ENCODE measurements at regions not wholly inside any gene's neighbourhood (a gene's known extent, or its start where the extent isn't known, plus 50 kb on each side); places are given as distances from the start of the nearest gene placed in this dataset.

DNA sequence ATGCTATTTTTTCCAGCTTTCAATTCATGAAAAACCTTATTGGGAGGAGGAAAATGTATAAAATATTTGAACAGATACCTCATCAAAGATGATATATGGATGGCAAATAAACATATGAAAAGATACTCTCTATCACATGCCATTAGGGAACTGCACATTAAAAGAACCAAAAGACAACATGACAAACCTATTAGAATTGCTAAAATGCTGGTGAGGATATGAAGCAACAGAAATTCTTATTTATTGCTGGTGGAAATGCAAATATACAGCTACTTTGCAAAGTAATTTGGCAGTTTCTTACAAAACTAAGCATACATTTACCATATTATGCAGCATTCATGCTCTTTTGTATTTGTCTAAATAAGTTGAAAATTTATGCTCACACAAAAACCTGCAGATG, 1783.9 kb upstream of the PCDH20 start:
- DNase-seq, result no peak

DNA sequence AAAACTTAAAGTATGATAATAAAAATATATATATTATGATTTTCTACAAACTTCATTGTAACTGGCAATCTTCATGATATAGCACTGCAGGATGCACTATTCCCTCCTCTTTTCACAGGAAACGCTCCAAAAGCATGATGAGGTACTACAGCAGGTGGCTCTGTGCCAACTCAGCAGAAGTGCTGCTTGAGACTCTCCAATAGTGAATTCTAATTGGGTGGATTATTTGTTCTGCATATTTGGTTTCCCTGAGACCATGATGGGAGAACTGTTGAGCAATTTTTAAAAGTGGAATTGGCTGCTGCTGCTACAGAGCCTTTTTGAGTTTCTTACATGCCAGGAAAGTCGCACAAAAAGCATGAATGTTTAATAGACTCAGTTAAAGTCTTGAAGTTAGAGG, 1782.4 kb upstream of the PCDH20 start:
- no peak for DNase-seq

DNA sequence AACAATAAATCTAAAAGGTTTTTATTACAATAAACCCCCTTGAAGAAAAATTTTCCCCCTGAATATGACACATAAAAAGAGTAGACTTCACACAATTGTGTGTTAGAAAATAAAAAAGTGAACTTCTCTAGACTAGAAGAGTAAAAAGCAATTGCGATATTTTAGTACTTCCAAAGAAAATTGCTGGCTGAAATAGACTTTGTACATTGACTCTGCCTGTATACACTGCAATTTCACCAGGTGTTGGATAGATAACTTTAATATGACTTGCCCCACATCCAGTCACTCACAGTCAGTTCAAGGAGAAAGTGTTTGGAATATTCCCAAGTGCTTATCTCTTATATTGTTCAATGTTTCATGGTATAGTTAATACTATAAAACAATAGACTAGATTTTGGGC, 1780.1 kb upstream of the PCDH20 start:
- DNase-seq, result no peak

DNA sequence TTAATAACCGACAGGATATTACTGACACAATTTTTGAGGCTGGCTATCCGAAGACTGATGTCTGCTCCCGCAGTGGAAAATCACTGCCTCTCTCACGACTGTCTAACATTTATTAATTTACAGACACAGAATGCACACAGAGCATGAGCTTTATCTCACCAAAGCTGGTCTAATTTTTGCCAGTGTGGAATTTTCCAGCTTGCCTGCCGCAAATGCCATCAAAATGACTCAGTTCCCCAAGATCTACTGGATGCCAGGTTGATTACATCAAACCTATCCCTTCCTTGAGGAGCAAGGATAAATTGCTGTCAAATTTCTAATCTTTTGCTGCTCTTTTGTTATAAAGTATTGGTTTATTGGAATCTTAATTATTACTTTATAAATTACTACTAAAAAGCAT, 1775.1 kb upstream of the PCDH20 start:
- no peak for DNase-seq

DNA sequence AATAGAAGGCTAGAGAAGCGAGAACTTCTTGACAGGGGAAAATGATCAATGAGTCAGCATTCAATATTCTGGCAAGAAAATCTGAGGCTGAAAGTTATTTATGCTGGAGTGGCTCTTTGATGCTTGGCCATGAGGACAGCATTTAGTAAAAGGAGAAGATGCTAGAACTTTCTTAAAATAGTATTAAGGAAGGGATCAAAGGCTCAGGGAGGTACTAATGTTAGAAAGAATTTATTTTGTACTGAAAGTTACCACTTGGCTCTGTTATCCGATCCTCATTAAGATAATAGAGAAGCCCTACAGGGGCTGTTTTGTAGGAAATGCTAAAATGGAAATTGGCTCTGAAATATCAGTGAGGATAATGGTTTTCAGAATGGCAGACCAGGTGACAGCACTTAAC, 1774.6 kb upstream of the PCDH20 start:
- DNase-seq, result no peak

DNA sequence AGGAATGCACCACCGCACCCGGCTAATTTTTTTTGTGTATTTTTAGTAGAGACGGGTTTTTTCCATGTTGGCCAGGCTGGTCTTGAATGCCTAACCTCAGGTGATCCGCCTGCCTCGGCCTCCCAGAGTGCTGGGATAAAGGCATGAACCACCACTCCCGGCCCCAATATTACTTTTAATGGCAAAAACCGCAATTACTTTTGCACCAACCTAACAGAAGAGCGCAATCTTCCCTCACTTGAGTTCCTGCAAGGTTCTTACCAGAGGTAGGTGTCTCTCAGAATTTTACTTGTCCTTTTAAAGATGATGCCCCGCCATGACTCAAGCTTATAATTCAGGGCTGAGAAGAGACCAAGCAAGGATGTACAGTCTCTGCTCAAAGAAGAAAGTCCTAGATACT, 1774.1 kb upstream of the PCDH20 start:
- no peak for DNase-seq

DNA sequence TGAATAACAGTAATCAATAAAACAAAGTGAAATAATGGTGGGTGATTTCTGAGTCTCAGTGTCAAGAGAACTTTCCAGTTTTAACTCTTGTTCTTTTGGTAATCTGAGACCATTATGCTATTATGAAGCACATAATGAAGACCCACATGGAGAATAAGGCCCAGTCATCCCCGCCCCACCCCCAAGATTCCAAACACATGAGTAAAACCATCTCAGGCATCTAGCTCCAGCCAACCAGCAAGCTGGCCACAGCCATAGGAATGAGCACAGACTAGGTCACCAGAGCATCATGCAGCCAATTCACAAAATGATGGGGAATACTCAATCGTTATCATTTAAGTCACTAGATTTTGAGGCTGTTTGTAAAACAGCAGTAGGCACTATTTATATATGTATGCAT, 1769.0 kb upstream of the PCDH20 start:
- DNase-seq, result no peak

DNA sequence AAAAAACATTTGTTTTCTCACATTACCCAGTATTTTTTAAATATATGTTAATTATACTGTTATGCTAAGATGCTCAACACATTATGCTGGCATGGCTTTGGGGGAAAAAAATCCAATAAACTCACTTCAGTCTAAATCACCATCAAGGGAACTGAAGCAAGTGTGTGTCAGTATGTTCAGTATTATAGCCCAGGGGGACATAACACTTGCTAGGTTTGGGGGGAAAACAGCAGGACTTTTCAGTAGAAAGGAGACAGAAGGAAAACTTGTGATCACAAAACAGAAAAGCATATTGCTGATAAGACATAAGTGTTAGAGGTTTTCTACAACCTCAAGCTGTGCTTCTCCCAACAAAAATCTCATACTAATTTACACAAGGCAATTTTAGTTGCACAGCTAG, 1759.9 kb upstream of the PCDH20 start:
- DNase-seq, result no peak

DNA sequence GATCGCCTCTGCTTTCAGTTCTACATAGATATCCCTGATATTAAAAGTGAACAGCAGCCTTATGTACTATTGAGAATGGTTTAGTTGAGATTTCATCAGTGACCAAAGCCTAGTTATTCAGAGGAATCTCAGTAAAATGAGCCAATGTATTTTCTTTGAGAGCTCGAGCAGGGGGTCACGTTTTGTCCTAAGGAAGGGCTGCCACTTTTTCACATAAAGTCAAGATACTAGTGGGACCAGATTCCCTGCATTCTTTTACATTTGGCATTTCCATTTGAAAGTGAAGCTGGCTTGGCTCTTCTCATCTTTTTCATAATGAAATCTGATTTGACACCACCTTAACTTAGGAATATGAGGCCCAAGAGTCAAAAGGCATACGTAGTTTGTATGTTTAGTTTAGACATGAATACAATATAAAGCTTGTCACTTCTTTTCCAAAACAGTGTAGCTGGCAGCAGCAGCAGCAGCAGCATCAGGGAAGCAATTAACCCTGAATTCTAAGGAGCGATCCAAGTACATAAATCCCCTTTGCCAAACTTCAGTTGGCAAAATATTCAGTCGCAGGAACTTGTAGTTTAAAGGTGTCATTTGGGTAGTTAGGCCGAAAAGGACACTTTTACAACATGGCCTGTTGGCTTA, 1752.2 kb upstream of the PCDH20 start:
- no peak for DNase-seq

DNA sequence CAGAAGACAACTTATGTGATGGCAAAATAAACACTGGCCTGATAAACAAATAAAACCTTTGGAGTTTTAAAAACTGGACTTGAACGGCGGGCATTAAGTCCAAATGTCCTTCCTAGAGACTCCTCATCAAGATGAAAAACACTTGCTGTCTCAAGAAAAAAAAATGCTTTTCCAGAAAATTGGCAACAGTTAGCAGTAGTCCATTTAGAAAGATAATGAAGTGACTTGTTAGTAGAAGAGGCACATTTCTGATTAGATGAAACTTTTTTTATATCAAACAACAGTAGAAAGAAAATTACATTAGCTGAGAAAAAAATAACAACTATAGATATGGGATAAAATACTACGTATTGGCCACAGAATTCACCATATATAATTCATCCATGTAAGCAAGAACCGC, 1750.7 kb upstream of the PCDH20 start:
- DNase-seq, result no peak

DNA sequence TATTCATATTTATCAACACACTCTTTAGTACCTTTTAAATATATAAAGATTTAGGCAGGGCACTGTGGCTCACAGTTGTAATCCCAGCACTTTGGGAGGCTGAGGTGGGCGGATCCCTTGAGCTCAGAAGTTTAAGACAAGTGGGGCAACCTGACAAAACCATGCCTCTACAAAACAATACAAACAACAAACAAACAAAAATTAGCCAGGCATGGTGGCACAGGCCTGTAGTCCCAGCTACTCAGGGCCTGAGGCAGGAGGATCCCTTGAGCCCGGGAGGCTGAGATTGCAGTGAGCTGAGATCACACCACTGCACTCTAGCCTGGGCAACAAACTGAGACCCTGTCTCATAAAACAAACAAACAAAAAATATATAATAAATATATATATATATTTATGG, 1748.3 kb upstream of the PCDH20 start:
- no peak for DNase-seq

DNA sequence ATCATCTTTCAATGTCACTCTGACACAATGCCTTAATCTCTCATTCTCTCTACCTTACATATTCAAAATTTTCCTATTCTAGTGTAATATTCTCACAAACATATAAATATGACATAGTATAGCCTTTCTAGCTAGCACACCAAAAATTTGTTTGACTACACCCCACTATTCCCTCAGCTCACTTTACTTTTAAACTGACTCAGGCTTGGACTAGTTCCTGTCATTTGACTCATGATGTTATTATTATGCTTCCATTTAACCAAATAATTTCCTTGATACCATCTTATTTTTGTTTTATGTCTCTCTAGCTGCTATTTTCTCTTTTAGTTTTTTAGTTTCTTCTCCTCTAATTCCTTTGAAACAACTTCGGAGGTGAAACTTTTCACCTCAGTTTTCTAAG, 1745.6 kb upstream of the PCDH20 start:
- DNase-seq, result no peak

DNA sequence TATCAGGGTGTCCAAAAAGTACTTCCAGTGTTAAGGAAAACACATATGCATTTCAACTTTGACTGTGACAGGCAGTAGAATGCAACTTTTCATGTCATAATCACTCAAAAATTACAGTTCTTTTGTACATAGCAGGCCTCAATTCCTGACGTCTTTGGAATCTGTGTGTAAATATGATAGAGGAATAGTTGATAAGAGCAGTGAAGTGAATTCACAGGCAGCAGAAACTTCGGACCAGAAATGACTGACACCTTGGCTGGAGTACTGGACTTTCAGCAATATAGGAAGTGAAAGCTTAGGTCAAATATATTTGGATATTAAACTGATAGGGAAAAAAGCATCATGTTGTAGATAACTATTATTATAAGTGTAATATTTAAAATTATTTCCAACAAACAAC, 1741.2 kb upstream of the PCDH20 start:
- DNase-seq, result no peak

DNA sequence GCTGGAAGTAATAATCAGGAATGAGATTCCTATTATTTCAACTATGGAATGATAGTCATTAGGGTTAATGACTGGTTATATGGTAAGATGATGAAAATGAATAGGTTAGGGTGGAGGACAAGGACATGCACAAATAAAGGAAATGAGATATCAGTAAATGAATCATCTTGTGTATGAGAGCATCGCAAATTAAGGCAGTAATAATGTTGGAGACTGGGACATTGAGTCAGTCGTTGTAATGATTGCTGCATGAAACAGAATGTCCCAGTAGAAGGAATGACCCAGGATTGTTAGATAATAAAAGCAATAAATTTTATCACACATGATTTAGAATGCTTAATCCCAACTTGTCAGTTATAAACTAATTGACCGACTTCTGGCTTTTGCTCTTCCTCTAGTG, 1733.7 kb upstream of the PCDH20 start:
- DNase-seq, result no peak

DNA sequence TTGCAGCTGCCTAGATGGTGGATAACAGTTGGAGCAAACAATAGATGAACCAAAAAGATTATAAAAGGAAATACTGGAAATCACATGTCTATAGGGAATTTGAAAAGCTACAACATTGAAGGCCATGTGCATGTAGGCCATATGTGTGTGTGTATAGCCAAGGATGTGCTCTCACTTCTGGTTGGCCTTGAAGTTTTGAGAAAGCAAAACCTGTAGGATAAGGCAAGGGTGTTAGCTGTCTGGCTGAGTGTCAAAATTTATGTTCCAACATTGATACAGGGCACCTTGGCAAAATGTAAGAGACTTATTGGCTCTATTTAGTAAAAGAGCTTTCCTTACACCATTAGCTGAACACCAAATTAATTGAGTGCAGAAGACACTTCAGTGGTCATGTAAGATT, 1723.6 kb upstream of the PCDH20 start:
- DNase-seq, result no peak

DNA sequence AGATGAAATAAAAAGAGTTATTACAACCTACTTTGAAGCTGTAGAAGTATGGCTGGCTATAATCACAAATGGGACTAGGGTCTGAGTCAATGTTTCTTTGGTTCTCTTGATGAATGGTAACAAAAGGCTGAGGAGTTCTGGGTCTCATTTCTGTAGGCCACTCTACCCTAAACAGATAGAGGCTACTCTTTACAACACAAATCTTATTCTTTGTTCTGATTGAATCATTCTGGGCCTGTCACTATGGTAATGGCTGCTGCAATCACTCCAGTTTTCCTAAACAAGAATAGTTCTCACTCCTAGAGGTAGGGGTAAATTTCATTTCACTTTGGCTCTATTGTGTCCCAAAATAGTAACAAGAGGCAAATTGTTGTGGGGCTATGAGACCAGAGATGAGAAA, 1714.3 kb upstream of the PCDH20 start:
- DNase-seq, result no peak

DNA sequence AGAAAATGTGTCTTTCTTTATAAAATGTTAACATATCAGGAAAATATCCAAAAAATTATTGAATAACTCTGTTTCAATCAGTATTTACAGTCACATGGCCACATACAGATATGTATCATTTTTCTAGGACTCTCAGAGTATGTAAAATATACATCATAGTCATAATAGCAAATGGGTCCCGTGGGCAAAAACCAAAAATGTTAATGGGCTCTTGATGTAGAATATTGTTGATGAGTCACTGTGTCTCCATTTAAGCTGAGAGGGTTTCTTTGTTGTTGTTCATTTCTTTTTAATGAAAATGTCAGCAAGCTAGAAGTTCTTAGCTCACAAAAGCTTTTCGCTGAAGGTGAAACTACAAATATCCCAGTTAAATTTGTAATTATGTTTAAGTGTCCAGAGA, 1713.1 kb upstream of the PCDH20 start:
- DNase-seq, result no peak

DNA sequence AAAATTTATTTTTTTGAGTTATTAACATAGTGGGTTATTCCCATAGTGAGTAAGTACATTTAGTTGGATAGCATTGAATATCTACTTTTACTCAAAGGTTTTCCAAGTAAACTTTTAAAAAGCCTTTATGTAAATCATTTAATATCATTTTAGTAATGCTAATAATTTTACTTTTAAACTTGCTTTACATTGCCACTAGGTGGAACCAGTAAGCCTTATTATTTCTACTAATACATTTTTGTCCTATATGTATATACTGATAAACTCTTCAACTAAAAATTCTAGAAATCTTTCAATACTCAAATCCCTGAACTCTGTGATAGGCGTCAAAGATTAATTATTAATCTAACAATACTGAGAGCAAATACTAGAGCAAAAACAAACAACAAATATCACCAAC, 1709.2 kb upstream of the PCDH20 start:
- peak; percentile 43 for DNase-seq

DNA sequence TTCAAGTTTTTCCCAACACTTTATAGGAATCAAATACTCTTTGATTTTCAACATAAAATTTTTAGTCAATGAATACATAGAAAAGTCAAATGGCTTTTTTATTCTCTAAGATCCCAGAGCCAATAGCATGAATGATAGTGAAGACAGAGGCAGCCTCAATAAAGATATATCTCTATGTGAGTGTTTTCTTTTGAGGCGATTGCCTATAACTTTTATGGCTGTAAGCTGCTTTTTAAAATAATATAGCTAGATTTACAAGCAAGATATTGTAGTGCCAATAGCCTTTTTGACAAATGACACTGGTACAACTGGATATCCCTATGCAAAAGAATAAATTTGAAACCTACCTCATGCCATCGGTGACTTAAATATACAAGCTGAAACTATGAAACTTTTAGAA, 1705.2 kb upstream of the PCDH20 start:
- no peak for DNase-seq

DNA sequence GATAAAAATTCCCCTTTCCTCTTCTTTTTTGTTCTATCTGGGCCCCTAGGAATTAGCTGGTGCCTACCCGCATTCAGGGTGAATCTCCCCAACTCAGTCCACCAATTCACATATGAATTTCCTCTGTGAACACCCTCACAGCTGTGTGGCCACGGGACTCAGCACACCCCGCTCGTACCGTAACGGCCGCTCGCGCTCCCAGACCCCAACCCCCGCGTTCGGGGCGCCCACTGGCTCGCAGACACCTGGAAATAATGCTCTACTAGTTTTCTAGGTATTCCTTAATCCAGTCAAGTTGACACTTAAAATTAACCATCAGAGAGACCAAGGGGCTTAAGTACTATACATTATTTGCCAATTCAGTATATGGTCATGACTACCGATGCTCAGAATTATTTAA, 1702.1 kb upstream of the PCDH20 start:
- no peak for DNase-seq

DNA sequence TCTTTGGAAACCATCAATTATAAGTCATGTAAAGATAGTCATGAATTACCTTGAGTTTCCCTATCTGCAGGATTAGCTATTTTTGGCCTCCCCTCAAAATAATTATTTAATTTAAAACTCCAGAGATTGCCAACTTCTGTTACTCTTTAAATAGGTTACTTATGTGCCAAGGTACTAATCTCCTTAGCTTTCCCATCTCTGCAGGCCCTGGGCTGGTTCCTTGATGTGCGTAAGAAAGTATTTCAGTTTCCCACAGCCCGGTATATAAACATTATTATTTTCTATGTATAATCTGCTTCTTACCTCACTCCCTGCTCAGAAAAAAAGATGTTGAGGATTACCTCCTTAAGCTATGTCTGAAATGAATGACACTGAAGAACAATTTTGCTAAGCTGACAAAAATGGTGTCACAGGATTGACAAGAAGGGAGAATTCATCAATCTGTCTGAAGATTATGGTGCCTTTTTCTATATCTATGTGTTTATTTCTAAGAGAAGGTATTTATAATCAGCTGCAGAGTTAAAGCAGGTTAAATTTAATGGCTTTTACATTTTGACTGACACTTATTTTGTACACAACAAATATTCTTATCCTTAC, 1697.2 kb upstream of the PCDH20 start:
- no peak for DNase-seq

DNA sequence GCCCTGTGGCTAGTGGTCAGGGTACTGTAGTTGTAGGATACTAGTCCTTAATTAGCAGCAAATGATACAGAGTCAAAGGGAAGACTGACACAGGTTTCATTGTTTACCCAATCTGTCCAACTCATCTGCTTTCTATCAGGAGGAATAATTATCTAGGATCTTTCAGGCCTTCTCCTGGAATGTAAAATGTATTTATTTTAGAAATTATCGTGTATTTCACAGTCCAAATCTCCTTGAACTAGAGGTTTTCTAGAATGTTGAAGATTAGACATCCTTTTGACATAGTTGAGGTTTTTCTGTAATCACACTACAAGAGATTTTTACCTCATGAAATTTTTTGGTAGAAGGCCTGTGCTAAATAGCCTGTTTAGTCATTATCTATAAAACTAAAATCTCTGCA, 1694.8 kb upstream of the PCDH20 start:
- DNase-seq, result no peak

DNA sequence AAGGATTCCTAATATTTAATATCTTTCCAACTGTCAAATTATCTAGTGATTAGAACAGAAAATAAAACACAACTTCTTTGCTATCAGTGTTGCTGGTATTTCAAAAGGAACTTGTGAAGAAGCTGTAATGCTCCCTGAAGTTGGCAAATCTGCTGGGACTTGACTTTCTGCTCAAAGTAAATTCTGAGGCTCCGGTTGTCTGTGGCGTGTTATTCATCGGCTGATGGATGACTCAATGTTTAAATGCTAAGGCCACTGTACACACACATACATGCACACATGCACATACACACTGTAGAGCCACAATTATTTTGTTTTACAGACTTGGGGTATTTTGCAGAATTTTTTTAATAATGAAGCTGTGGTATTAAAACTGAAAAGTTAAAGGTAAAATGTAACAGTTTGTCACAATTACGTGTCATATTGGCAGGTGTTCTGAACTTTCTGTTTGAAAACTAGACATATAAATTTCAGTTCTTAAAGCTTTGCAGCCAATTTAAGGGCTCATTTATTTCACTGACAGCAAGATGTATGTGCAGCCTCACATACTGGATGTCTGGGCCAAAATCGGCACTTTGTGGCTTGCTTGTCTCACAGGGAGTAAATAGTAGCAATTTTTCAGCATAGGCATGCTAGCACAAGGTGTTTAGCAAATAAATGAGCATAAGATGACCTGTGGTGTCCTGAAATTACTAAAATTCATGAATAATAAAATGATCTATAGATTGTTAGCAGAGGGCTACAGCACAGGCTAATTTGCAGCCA, 1691.7 kb upstream of the PCDH20 start:
- DNase-seq, result no peak

DNA sequence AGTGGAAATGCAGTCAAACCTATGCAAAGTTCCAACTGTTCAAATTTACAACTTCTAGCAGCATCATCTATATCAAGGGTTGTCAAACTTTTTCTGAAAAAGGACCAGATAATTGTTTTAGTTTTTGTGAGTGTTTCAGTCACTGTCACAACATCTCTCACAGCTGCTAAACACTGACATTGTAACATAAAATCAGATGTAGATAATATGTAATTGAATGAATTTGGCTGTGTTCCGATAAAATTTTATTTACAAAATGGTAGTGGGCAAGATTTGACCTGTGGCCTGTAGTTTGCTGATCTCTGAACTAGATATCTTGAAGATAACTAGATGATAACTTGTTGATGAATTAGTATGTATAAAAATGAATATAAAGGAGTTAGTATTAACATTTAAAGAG, 1679.1 kb upstream of the PCDH20 start:
- no peak for DNase-seq
